T-helper 17 cell (primary cell): ENCODE measurements at regions not wholly inside any gene's neighbourhood (a gene's known extent, or its start where the extent isn't known, plus 50 kb on each side); places are given as distances from the start of the nearest gene placed in this dataset.

ENCODE experiments used
- ATAC-seq: fragments of 150-1000 bp; cut with Tn5 transposase; 2 replicates; pipeline ENCODE4 v1.10.0; 2021; ENCODE audit warnings: mild to moderate bottlenecking, moderate library complexity
- DNase-seq, 3 donors: peaks; one replicate each; pipeline versions ENCODE4 v3.0.0 to v3.0.0-alpha.2; 2020 to 2021
- H3K9me3 ChIP-seq: one replicate; pipeline ENCODE4 v1.7.0; 2013; ENCODE audit warnings: low read length, mild to moderate bottlenecking; ENCODE audit not compliant: control insufficient read depth, poor library complexity, severe bottlenecking
- H3K27ac Mint-ChIP-seq: one replicate; pipeline ENCODE4 v1.8.0; 2022; ENCODE audit warnings: mild to moderate bottlenecking, moderate library complexity, mixed read lengths
- H3K27me3 Mint-ChIP-seq: one replicate; pipeline ENCODE4 v1.8.0; 2022; ENCODE audit warnings: mixed read lengths
- H3K36me3 Mint-ChIP-seq: one replicate; pipeline ENCODE4 v1.8.0; 2022; ENCODE audit warnings: low read depth, mixed read lengths
- H3K4me1 Mint-ChIP-seq: one replicate; pipeline ENCODE4 v1.8.0; 2022; ENCODE audit warnings: mild to moderate bottlenecking, mixed read lengths
- H3K4me3 Mint-ChIP-seq: one replicate; pipeline ENCODE4 v1.8.0; 2022; ENCODE audit warnings: mild to moderate bottlenecking, moderate library complexity, mixed read lengths

GRCh38 chr10:125392154-125392553, 231.8 kb upstream of the CTBP2 start:
- H3K4me1 Mint-ChIP-seq, result no peaks in the 10 kb centered on the region
- no peak overlapping the region for H3K27ac Mint-ChIP-seq

GRCh38 chr10:125389648-125390047, 229.3 kb upstream of the CTBP2 start:
- no peak overlapping the region for H3K27ac Mint-ChIP-seq

More at GRCh38 chr10:125392154-125392553, 231.8 kb upstream of the CTBP2 start:
- H3K36me3 Mint-ChIP-seq, result no peaks in the 10 kb centered on the region
- no peak for DNase-seq
- H3K4me3 Mint-ChIP-seq, result no peak overlapping the region
- H3K27me3 Mint-ChIP-seq, result no peaks in the 10 kb centered on the region
- no peaks in the 10 kb centered on the region for H3K9me3 ChIP-seq
- no peak for ATAC-seq

GRCh38 chr10:125379592-125379991, 219.2 kb upstream of the CTBP2 start:
- H3K9me3 ChIP-seq, result no peaks in the 10 kb centered on the region
- no peak for DNase-seq
- Mint-ChIP-seq H3K4me3 (no peak overlapping the region), H3K4me1 (no peaks in the 10 kb centered on the region), H3K27ac (no peak overlapping the region), H3K27me3 (no peaks in the 10 kb centered on the region), H3K36me3 (no peaks in the 10 kb centered on the region)
- no peak for ATAC-seq

More at GRCh38 chr10:125389648-125390047, 229.3 kb upstream of the CTBP2 start:
- H3K9me3 ChIP-seq, result no peaks in the 10 kb centered on the region
- ATAC-seq (no peak), DNase-seq (no peak)
- Mint-ChIP-seq H3K4me3 (no peak overlapping the region), H3K27me3 (no peaks in the 10 kb centered on the region), H3K4me1 (no peaks in the 10 kb centered on the region), H3K36me3 (no peaks in the 10 kb centered on the region)

DNA sequence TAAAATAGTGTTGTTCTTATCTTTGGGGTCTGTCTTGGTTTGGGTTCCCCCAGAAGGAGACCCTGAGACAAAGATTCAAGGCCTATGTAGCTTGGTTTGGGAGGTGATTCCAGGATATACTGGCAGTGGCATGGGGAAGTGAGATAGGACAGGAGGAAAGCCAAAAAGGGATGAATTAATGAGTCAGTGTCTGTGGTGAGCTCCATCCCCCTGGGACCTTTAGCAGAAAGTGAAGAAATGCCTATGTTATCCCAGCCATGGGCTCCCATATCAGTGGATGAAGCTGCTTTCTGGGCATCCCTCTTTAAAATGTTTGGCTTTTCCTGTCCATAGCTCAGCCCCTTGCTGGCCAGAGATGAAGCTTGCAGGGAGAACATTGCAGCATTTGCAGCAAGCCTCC, 217.0 kb upstream of the CTBP2 start:
- Mint-ChIP-seq H3K27ac (no peak overlapping the region), H3K36me3 (no peaks in the 10 kb centered on the region), H3K27me3 (no peaks in the 10 kb centered on the region), H3K4me3 (no peak overlapping the region), H3K4me1 (no peaks in the 10 kb centered on the region)
- ATAC-seq (no peak), DNase-seq (no peak)
- H3K9me3 ChIP-seq, result no peaks in the 10 kb centered on the region

DNA sequence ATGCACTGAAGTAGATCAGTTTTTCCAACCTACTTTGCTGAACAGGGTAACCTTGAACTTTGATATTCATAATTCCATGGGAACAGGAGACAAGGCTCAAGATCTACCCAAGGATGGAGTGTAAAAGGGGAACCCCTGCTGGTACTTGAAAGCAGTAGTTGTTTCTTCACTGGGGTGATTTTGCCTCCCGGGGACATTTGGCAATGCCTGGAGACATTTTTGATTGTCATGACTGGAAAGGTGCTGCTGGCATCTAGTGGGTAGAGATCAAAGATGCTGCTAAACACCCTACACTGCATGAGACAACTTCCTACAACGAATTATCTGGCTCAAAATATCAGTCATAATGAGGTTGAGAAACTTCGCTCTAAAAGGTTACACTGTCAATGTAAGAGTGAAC, 214.8 kb upstream of the CTBP2 start:
- DNase-seq (no peak), ATAC-seq (no peak)
- H3K4me3 Mint-ChIP-seq, result no peak overlapping the region
- no peaks in the 10 kb centered on the region for H3K9me3 ChIP-seq
- H3K36me3 Mint-ChIP-seq, result no peaks in the 10 kb centered on the region
- peaks cover 8% of the 10 kb centered on the region for H3K27me3 Mint-ChIP-seq
- H3K27ac Mint-ChIP-seq, result no peak overlapping the region
- no peaks in the 10 kb centered on the region for H3K4me1 Mint-ChIP-seq

- H3K9me3 ChIP-seq, result no peaks in the 10 kb centered on the region
- Mint-ChIP-seq H3K27me3 (peaks cover 12% of the 10 kb centered on the region), H3K4me1 (no peaks in the 10 kb centered on the region), H3K4me3 (no peak overlapping the region), H3K36me3 (no peaks in the 10 kb centered on the region), H3K27ac (no peak overlapping the region)
- ATAC-seq (no peak), DNase-seq (no peak)
Measured at GRCh38 chr10:125373546-125373945, 213.2 kb upstream of the CTBP2 start.

DNA sequence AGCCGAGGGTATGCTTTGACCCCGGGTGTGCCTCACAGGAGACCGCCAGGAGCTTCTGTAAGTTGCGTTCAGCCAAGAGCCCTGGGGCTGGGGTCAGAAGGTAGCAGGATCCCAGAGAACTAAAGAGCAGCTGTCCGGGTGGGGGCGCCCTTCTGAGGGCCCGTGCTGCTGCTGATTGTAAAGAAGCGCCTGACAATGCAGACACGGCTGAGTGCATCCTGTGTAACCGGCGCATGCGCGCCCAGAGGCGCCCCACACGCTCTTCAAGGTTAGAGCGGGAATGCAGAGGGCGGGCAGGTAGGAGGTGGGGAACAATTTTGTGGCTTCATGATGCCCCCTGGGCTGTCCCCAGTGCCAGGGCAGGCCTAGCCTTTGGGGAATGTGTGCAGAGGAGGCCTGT, 210.2 kb upstream of the CTBP2 start:
- H3K27me3 Mint-ChIP-seq, result peaks cover 12% of the 10 kb centered on the region
- H3K36me3 Mint-ChIP-seq, result no peaks in the 10 kb centered on the region
- H3K4me3 Mint-ChIP-seq, result no peak overlapping the region
- no peaks in the 10 kb centered on the region for H3K4me1 Mint-ChIP-seq
- ATAC-seq (no peak), DNase-seq (no peak)
- H3K9me3 ChIP-seq, result no peaks in the 10 kb centered on the region
- H3K27ac Mint-ChIP-seq, result no peak overlapping the region

- H3K36me3 Mint-ChIP-seq, result no peaks in the 10 kb centered on the region
- no peak for ATAC-seq
- peaks cover 12% of the 10 kb centered on the region for H3K27me3 Mint-ChIP-seq
- DNase-seq, result no peak
- no peaks in the 10 kb centered on the region for H3K9me3 ChIP-seq
- H3K27ac Mint-ChIP-seq, result no peak overlapping the region
- no peak overlapping the region for H3K4me3 Mint-ChIP-seq
- H3K4me1 Mint-ChIP-seq, result no peaks in the 10 kb centered on the region
Measured at GRCh38 chr10:125369382-125370326, 209.3 kb upstream of the CTBP2 start.

DNA sequence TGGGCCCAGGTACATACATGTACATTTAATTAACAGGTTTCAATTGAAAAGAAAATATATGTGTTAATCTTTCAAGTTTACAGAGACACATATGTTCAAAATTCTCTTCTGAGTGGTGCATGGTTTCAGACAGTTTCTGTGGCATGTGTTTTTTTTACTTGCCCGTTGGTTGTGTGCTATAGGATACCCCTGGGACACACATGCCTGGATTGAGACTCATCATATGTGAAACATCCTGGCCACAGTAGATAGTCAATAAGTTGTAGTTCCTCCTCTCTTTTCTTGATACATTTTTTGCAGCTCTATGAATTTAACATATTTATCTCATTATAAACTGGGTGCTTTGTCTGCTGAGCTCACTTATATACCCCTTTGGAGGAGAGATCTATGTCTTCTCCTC, 207.8 kb upstream of the CTBP2 start:
- Mint-ChIP-seq H3K36me3 (no peaks in the 10 kb centered on the region), H3K4me3 (no peak overlapping the region), H3K27ac (no peak overlapping the region), H3K4me1 (no peaks in the 10 kb centered on the region), H3K27me3 (peaks cover 12% of the 10 kb centered on the region)
- no peak for ATAC-seq
- no peaks in the 10 kb centered on the region for H3K9me3 ChIP-seq
- no peak for DNase-seq

DNA sequence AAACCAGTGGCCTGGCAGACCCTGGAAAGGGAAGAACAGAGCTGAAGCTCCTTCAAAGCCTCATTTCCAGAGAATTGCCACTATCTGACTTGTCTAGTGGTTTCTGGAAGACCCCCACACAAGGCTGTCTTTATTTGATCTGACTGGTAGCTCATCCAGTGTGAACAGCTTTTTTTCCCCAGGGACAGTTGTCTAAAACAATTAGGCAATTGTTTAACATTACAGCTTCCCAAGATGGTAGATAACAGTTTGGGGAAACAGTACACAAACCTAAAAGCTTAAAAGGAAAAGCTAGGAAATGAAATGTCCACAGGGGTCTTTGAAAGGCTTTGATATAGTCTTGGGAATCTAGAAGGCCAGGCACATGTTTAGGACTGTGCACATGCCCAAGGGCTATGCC, 203.4 kb upstream of the CTBP2 start:
- H3K9me3 ChIP-seq, result no peaks in the 10 kb centered on the region
- no peaks in the 10 kb centered on the region for H3K36me3 Mint-ChIP-seq
- ATAC-seq, result no peak
- H3K27me3 Mint-ChIP-seq, result no peaks in the 10 kb centered on the region
- H3K4me3 Mint-ChIP-seq, result no peak overlapping the region
- no peaks in the 10 kb centered on the region for H3K4me1 Mint-ChIP-seq
- no peak for DNase-seq
- H3K27ac Mint-ChIP-seq, result no peak overlapping the region

DNA sequence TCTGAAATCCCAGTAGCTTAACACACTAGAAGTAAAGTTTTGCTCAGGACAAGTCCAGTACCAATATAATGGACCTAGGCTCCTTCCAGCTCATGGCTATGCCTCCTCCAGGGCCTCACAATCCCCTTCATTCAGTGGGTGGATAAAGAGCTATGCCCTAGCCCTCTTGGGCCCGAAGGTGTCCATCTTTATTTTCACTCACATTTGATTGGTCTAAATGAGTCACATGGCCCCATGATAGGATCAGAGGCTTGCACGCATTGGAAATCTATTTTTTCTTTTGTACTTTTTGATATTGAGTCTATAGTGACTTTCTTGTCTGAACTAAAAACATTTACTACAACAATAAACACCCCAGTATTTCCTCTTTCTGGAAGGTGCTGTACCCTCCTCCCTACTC, 202.6 kb upstream of the CTBP2 start:
- DNase-seq (no peak), ATAC-seq (no peak)
- Mint-ChIP-seq H3K27me3 (no peaks in the 10 kb centered on the region), H3K4me3 (no peak overlapping the region), H3K36me3 (no peaks in the 10 kb centered on the region), H3K27ac (no peak overlapping the region), H3K4me1 (no peaks in the 10 kb centered on the region)
- H3K9me3 ChIP-seq, result no peaks in the 10 kb centered on the region

GRCh38 chr10:125359401-125359800, 199.0 kb upstream of the CTBP2 start:
- Mint-ChIP-seq H3K4me1 (no peaks in the 10 kb centered on the region), H3K4me3 (no peak overlapping the region), H3K27me3 (no peaks in the 10 kb centered on the region), H3K27ac (no peak overlapping the region), H3K36me3 (no peaks in the 10 kb centered on the region)
- H3K9me3 ChIP-seq, result no peaks in the 10 kb centered on the region
- DNase-seq, result no peak
- ATAC-seq, result no peak

DNA sequence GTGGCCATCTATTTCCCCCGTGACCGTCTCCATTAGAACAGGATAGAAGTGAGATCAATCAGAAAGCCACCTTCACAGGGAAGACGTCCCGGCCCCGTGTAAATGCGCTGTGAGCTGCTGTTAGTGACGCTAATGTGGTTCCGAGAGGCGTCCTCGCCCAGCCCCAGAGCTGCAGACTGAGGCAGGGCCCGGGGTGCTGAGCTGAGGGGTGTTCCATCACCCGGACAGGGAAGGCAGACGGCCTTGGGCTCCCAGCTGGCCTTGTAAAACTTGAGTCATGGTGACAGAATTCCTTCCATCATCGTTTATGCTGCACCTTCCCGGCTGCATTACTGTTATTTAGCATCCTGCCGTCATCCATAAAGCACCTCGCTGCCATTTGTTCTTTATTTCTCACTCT, 195.3 kb upstream of the CTBP2 start:
- H3K9me3 ChIP-seq, result no peaks in the 10 kb centered on the region
- no peak overlapping the region for H3K27ac Mint-ChIP-seq
- no peak for DNase-seq
- no peak for ATAC-seq
- H3K4me1 Mint-ChIP-seq, result no peaks in the 10 kb centered on the region
- no peaks in the 10 kb centered on the region for H3K36me3 Mint-ChIP-seq
- peaks cover 4% of the 10 kb centered on the region for H3K27me3 Mint-ChIP-seq
- H3K4me3 Mint-ChIP-seq, result no peak overlapping the region

DNA sequence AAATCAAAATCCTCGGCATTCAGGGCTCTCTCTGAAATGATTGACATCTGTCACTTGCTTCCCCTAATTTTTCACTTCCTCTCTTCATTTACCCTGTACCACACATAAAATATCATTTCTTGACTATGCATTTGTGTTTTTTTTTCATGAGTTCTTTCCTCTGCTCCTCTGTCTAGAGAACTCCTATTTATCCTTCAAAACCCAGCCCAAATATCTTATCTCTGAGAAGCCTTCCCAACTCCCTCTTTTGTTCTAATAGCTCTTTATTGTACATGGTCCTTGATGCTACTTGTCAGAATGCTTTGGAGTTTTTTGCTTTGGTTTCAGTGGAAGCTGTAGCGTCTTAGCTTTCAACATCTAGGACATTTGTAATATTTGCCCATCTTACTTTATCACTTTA, 190.2 kb upstream of the CTBP2 start:
- H3K9me3 ChIP-seq, result no peaks in the 10 kb centered on the region
- no peak for ATAC-seq
- no peak overlapping the region for H3K27ac Mint-ChIP-seq
- no peaks in the 10 kb centered on the region for H3K4me1 Mint-ChIP-seq
- no peak overlapping the region for H3K4me3 Mint-ChIP-seq
- H3K27me3 Mint-ChIP-seq, result peaks cover 4% of the 10 kb centered on the region
- no peaks in the 10 kb centered on the region for H3K36me3 Mint-ChIP-seq
- no peak for DNase-seq
